Ishikawa (cell line): ENCODE measurements at regions not wholly inside any gene's neighbourhood (a gene's known extent, or its start where the extent isn't known, plus 50 kb on each side); places are given as distances from the start of the nearest gene placed in this dataset.

Experiments used
- CEBPB ChIP-seq: IDR thresholded peaks from 2 replicates; pipeline ENCODE4 v1.6.1; 2012
- CREB1 ChIP-seq: IDR thresholded peaks from 2 replicates; pipeline ENCODE4 v1.6.1; 2012; ENCODE audit warnings: low read depth
- EGR1 ChIP-seq: IDR thresholded peaks from 2 replicates; pipeline ENCODE4 v1.6.1; 2012
- EP300 ChIP-seq: IDR thresholded peaks from 2 replicates; pipeline ENCODE4 v1.6.1; 2012; ENCODE audit warnings: borderline replicate concordance
- FOXM1 ChIP-seq: IDR thresholded peaks from 2 replicates; pipeline ENCODE4 v1.6.1; 2012; ENCODE audit warnings: low read depth, borderline replicate concordance
- MAX ChIP-seq: IDR thresholded peaks from 2 replicates; pipeline ENCODE4 v1.6.1; 2012
- NFIC ChIP-seq: IDR thresholded peaks from 2 replicates; pipeline ENCODE4 v1.6.1; 2012
- RAD21 ChIP-seq: IDR thresholded peaks from 2 replicates; pipeline ENCODE4 v1.6.1; 2012; ENCODE audit warnings: low read depth
- REST ChIP-seq: IDR thresholded peaks from 2 replicates; pipeline ENCODE4 v1.6.1; 2012; ENCODE audit warnings: low read depth, mild to moderate bottlenecking
- TAF1 ChIP-seq: IDR thresholded peaks from 2 replicates; pipeline ENCODE4 v1.6.1; 2012; ENCODE audit warnings: low read depth, mild to moderate bottlenecking
- TCF12 ChIP-seq: IDR thresholded peaks from 2 replicates; pipeline ENCODE4 v1.6.1; 2012; ENCODE audit warnings: low read depth
- TEAD4 ChIP-seq: IDR thresholded peaks from 2 replicates; pipeline ENCODE4 v1.6.1; 2012
- USF1 ChIP-seq: IDR thresholded peaks from 2 replicates; pipeline ENCODE4 v1.6.1; 2012
- YY1 ChIP-seq: IDR thresholded peaks from 2 replicates; pipeline ENCODE4 v1.6.1; 2012; ENCODE audit warnings: low read depth
- ZBTB7A ChIP-seq: IDR thresholded peaks from 2 replicates; pipeline ENCODE4 v1.6.1; 2012; ENCODE audit warnings: low read depth

- TF ChIP-seq RAD21 = no peak
- no peak for TF ChIP-seq ZBTB7A
- TF ChIP-seq EP300 = no peak
- TF ChIP-seq MAX = no peak
Observed at GRCh38 chr5:8216921-8217320, 348.0 kb downstream of the MTRR start.

- TF ChIP-seq EGR1 (no peak), TAF1 (no peak), RAD21 (no peak), CREB1 (no peak), TCF12 (no peak), YY1 (no peak), REST (no peak), NFIC (no peak), TEAD4 (no peak), ZBTB7A (no peak), EP300 (no peak), MAX (no peak), USF1 (no peak), CEBPB (no peak), FOXM1 (no peak)
Observed at GRCh38 chr5:8226148-8226547, 357.2 kb downstream of the MTRR start.

GRCh38 chr5:8227112-8227511 is 358.2 kb downstream of the MTRR start:
- TF ChIP-seq FOXM1 (no peak), EP300 (no peak)

- TF ChIP-seq YY1 (no peak), TCF12 (no peak), EP300 (no peak), CEBPB (no peak), EGR1 (no peak), FOXM1 (no peak), REST (no peak), NFIC (no peak), MAX (no peak), USF1 (no peak), RAD21 (no peak), CREB1 (no peak), TEAD4 (no peak), ZBTB7A (no peak), TAF1 (no peak)
Observed at GRCh38 chr5:8229551-8229950, 360.6 kb downstream of the MTRR start.

GRCh38 chr5:8230868-8231267 is 361.9 kb downstream of the MTRR start:
- TF ChIP-seq EGR1 = no peak
- TF ChIP-seq TCF12 = no peak
- no peak for TF ChIP-seq TEAD4
- TF ChIP-seq USF1 = no peak
- TF ChIP-seq REST = no peak
- no peak for TF ChIP-seq CEBPB
- TF ChIP-seq NFIC = no peak
- TF ChIP-seq ZBTB7A = no peak
- TF ChIP-seq RAD21 = no peak
- no peak for TF ChIP-seq FOXM1
- TF ChIP-seq MAX = no peak
- no peak for TF ChIP-seq CREB1
- TF ChIP-seq YY1 = no peak
